Progenitor cell of endocrine pancreas (in vitro differentiated cells): ENCODE measurements at regions not wholly inside any gene's neighbourhood (a gene's known extent, or its start where the extent isn't known, plus 50 kb on each side); places are given as distances from the start of the nearest gene placed in this dataset.

Experiments
- DNase-seq: peaks from one replicate; pipeline ENCODE4 v3.0.0; 2021; ENCODE audit warnings: low spot score; ENCODE audit not compliant: unreplicated experiment
- H3K27ac Mint-ChIP-seq: 2 replicates; pipeline ENCODE4 v1.8.0; 2021; ENCODE audit warnings: mild to moderate bottlenecking, moderate library complexity, mixed read lengths
- H3K27me3 Mint-ChIP-seq: 2 replicates; pipeline ENCODE4 v1.8.0; 2021; ENCODE audit warnings: mixed read lengths
- H3K36me3 Mint-ChIP-seq: 2 replicates; pipeline ENCODE4 v1.8.0; 2022; ENCODE audit warnings: mixed read lengths; ENCODE audit not compliant: insufficient read depth
- H3K4me1 Mint-ChIP-seq: 2 replicates; pipeline ENCODE4 v1.8.0; 2021; ENCODE audit warnings: low read depth, mixed read lengths
- H3K4me3 Mint-ChIP-seq: 2 replicates; pipeline ENCODE4 v1.8.0; 2021; ENCODE audit warnings: low read depth, mild to moderate bottlenecking, moderate library complexity, mixed read lengths
- H3K9me3 Mint-ChIP-seq: 2 replicates; pipeline ENCODE4 v1.8.0; 2021; ENCODE audit warnings: low read depth, mixed read lengths
- TF ChIP-seq, protein P1 (sequence below): fragments of 200-600 bp; sonication (generic); IDR thresholded peaks from one replicate; pipeline ENCODE4 v1.5.0; 2021; ENCODE audit warnings: antibody characterized with exemption, mild to moderate bottlenecking; ENCODE audit not compliant: unreplicated experiment

DNA sequence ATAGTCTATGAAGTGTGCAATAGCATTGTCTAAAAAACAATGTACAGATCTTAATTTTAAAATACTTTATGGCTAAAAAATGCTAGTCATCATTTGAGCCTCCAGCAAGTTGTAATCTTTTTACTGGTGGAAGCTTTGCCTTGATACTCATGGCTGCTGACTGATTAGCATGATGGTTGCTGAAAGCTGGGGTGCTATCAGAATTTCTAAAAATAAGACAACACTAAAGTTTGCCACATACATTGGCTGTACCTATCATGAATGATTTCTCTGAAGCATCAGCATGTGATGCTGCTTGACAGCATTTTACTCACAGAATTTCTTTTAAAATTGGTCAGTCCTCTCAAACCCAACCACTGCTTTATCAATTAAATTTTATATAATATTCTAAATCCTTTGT is 101.5 kb upstream of the TMEM168 start:
- peaks cover 25% of the 10 kb centered on the region for H3K36me3 Mint-ChIP-seq

DNA sequence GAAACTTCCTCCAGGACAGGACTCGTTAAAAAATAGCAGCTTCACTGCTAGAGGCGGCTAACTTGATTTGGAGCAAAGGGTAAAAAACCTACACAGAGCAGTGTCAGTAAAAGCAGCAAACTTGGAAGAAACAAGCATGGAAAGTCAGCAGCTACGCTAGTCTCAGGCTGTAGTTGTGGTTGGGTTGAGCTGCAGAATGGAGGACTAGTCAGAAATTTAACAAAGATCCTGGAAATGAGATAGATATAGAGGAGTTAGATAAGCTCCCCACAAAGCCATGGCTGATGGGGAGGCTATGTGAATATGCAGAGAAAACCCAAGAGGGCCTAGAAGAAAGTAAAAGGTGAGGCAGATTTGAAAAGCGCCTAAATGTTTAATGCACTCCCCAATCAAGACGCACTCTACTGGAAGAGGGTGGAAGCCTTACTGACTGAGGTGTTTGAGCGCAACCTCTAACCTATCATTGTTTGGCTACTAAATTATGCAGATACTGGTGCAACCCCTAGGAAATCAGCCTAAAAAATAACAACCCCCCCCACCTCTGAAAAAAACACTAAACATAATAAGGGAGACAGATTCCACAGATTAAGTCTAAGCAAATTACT is 99.7 kb upstream of the TMEM168 start:
- Mint-ChIP-seq H3K27me3 (no peaks in the 10 kb centered on the region), H3K4me3 (no peak overlapping the region), H3K36me3 (peaks cover 37% of the 10 kb centered on the region), H3K9me3 (peaks cover 4% of the 10 kb centered on the region), H3K27ac (no peak overlapping the region), H3K4me1 (no peaks in the 10 kb centered on the region)
- no peak for DNase-seq
- TF ChIP-seq, protein P1, sequence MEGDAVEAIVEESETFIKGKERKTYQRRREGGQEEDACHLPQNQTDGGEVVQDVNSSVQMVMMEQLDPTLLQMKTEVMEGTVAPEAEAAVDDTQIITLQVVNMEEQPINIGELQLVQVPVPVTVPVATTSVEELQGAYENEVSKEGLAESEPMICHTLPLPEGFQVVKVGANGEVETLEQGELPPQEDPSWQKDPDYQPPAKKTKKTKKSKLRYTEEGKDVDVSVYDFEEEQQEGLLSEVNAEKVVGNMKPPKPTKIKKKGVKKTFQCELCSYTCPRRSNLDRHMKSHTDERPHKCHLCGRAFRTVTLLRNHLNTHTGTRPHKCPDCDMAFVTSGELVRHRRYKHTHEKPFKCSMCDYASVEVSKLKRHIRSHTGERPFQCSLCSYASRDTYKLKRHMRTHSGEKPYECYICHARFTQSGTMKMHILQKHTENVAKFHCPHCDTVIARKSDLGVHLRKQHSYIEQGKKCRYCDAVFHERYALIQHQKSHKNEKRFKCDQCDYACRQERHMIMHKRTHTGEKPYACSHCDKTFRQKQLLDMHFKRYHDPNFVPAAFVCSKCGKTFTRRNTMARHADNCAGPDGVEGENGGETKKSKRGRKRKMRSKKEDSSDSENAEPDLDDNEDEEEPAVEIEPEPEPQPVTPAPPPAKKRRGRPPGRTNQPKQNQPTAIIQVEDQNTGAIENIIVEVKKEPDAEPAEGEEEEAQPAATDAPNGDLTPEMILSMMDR: no peak

More for the DNA sequence above, 101.5 kb upstream of the TMEM168 start:
- TF ChIP-seq, protein P1: no peak
- Mint-ChIP-seq H3K27ac (no peak overlapping the region), H3K4me3 (no peak overlapping the region), H3K27me3 (no peaks in the 10 kb centered on the region), H3K4me1 (no peaks in the 10 kb centered on the region), H3K9me3 (no peaks in the 10 kb centered on the region)
- DNase-seq: no peak

DNA sequence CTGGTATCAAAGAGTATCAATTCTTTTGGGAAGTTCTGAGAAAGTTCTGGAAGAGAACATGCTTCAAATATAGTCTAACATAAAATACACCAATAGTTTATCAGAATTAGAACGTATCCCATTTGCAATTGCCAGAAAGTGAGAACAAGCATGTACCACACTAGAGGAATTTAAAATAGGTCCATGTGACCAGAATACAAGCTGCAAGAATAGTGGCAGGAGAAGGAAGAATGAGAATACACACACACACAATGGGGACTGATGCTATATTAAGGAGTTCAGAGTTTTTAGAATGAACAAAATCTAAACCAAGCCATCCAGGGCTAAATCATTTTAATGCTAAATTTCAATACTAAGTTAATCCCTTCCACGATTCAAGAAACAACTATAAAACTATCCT is 99.1 kb upstream of the TMEM168 start:
- Mint-ChIP-seq H3K9me3 (peaks cover 4% of the 10 kb centered on the region), H3K27ac (no peak overlapping the region), H3K27me3 (no peaks in the 10 kb centered on the region), H3K36me3 (peaks cover 34% of the 10 kb centered on the region), H3K4me1 (no peaks in the 10 kb centered on the region), H3K4me3 (no peak overlapping the region)
- TF ChIP-seq, protein P1: no peak
- no peak for DNase-seq

DNA sequence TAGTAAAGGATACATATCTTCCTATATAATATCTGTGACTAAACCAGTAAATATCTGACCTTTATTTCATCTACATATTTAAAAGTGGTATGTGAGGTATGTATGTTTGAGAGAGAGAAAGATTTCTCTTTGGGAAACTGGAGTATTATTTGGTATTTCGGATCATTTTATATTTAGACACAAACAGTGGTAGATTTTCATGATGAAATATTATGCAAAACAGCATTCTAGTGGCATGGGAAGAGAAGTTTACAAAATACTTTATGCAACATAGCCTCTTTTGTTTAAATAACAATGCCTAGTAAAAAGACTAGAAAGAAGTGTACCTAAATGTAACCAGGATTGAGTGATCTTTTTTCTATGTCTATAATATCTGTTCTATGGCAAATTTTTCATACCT is 98.6 kb upstream of the TMEM168 start:
- H3K4me3 Mint-ChIP-seq: no peak overlapping the region
- TF ChIP-seq, protein P1: no peak
- H3K4me1 Mint-ChIP-seq: no peaks in the 10 kb centered on the region
- H3K27ac Mint-ChIP-seq: no peak overlapping the region
- DNase-seq: no peak
- peaks cover 32% of the 10 kb centered on the region for H3K36me3 Mint-ChIP-seq
- H3K27me3 Mint-ChIP-seq: no peaks in the 10 kb centered on the region
- peaks cover 4% of the 10 kb centered on the region for H3K9me3 Mint-ChIP-seq

DNA sequence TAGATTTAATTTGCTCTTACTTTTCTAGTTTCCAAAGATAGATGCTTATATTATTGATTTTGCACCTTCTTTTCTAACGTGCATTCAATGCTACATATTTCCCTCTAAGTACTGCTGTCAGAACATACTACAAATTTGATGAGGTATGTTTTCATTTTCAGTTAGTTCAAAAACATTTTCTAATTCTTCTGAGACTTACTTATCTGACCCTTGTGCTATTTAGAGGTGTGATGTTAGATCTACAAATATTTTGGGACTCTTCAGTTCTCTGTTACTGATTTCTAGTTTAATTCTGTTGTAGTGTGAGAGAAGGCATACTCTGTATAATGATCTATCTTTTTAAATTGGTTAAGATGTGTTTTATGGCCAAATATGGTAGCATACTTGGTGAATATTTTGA is 97.8 kb upstream of the TMEM168 start:
- H3K36me3 Mint-ChIP-seq: peaks cover 27% of the 10 kb centered on the region
- no peak for DNase-seq
- H3K27me3 Mint-ChIP-seq: no peaks in the 10 kb centered on the region
- H3K4me3 Mint-ChIP-seq: no peak overlapping the region
- H3K9me3 Mint-ChIP-seq: peaks cover 4% of the 10 kb centered on the region
- no peaks in the 10 kb centered on the region for H3K4me1 Mint-ChIP-seq
- TF ChIP-seq, protein P1: no peak
- H3K27ac Mint-ChIP-seq: no peak overlapping the region
